Fibroblast of skin of left quadriceps (primary cell): ENCODE measurements at regions not wholly inside any gene's neighbourhood (a gene's known extent, or its start where the extent isn't known, plus 50 kb on each side); places are given as distances from the start of the nearest gene placed in this dataset.
A peak's percentile ranks its signal among the peaks of the same experiment; 100 is the strongest.

Experiments
- DNase-seq, 2 experiments: peaks; one replicate each; pipeline ENCODE4 v3.0.0-alpha.2; 2013; ENCODE audit warnings: low read depth in 2 of 2

GRCh38 chr3:194971965-194972364 is 286.3 kb downstream of the FAM43A start:
- no peak for DNase-seq

GRCh38 chr3:194972641-194973040 is 287.0 kb downstream of the FAM43A start:
- DNase-seq: no peak

- no peak for DNase-seq
Measured at GRCh38 chr3:194973366-194974000, 287.8 kb downstream of the FAM43A start.

DNA sequence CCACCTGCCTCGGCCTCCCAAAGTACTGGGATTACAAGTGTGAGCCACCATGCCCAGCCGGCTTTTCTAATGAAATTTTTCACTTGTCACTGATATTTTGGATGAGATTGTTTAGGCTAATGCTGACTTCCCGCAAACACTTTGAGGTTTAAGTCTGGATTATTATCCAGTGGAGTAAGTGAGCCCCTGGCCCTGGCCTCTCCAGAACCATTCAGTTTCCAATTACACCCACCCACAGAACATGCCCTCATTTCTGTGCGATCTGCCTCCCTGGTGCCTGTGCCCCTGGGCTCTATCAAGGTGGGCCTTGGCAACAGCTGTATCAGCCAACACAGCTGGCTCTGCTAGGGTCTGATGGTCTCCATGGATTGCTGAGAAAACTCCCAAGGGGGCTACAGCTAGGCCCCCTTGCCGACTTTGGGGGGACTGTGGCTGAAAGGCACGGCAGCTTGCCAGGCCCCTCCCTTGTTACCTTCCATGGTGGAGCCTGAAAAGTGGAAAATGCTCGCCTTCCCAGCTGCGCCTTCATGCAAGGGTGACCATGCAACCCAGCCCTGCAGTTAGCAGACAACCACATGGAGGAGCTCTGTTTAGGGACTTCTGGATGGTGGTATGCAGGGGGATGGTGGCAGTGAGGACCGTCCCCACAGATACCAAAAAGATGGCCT is 288.9 kb downstream of the FAM43A start:
- no peak for DNase-seq

GRCh38 chr3:194976049-194976451 is 290.4 kb downstream of the FAM43A start:
- no peak for DNase-seq

- no peak for DNase-seq
Measured at GRCh38 chr3:194976874-194977273, 291.2 kb downstream of the FAM43A start.

- no peak for DNase-seq
Measured at GRCh38 chr3:194977356-194977755, 291.7 kb downstream of the FAM43A start.

- DNase-seq: no peak
Measured at GRCh38 chr3:194979173-194979572, 291.8 kb downstream of the XXYLT1 start.

GRCh38 chr3:194982472-194982871 is 288.5 kb downstream of the XXYLT1 start:
- DNase-seq: no peak

GRCh38 chr3:194983121-194983520 is 287.8 kb downstream of the XXYLT1 start:
- DNase-seq: no peak

- DNase-seq: no peak
Measured at GRCh38 chr3:194983620-194984019, 287.3 kb downstream of the XXYLT1 start.

DNA sequence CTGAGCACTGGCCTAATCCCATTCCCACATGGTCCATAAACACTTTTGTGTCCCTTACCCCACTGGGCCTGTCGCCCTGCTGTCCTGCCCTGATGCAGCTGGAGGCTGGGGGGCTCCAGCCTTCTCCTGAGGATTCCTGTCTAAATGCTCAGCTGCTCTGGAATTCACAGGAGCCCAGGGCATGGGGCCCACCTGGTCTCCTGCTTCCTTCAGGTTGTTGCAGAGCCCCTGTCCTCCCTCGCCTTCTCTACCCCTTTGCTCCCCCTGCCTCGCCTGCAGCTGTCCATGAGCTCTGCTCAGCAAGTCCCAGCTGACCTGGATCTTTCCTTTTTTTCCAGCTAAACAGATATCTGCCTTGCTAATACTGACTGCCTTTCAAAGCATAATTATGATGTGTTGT is 286.9 kb downstream of the XXYLT1 start:
- no peak for DNase-seq

GRCh38 chr3:194984622-194985021 is 286.3 kb downstream of the XXYLT1 start:
- no peak for DNase-seq

- peak in 1 of 2 experiments; percentile 26 for DNase-seq
Measured at GRCh38 chr3:194985031-194985578, 285.9 kb downstream of the XXYLT1 start.

DNA sequence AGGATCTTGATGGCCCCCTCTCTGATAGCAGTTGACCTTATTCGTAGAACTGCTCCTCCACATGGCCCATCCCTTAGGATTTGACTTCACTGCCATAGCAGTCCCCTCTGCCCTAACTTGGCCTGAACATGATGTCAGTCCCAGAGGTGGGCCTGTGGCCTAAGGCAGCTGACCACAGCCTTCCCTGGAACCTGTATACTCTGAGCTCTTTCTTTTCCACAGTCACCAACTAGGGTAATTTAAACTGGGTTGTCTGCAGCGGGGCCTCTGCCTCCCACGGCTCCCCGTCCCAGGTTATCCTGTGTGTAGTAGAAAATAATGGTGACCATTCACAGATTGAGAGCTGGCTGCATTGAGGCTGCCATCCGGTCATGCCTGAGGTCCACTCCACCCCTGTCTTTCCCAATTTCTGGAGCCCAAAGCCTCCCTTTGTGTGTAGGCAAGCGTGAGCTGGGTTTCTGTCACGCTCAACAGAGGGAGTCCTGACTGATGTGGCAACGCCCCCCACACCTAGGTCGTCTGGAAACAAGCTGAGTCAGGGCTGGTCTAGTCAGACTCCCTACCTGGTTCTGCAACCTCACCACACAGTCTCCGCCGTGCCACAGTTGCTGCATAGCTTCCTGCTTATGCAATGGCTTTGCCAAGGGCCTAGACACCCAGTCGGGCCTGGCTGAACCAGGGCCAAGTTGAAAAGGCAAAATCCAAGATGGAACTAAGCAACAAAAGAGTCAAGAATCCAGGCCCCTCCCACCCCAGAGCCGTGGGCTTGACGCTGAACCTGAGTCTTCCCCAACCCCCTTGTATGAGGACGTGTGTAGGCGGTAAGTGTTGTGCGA is 284.5 kb downstream of the XXYLT1 start:
- no peak for DNase-seq

- no peak for DNase-seq
Measured at GRCh38 chr3:194987571-194988494, 283.1 kb downstream of the XXYLT1 start.

DNA sequence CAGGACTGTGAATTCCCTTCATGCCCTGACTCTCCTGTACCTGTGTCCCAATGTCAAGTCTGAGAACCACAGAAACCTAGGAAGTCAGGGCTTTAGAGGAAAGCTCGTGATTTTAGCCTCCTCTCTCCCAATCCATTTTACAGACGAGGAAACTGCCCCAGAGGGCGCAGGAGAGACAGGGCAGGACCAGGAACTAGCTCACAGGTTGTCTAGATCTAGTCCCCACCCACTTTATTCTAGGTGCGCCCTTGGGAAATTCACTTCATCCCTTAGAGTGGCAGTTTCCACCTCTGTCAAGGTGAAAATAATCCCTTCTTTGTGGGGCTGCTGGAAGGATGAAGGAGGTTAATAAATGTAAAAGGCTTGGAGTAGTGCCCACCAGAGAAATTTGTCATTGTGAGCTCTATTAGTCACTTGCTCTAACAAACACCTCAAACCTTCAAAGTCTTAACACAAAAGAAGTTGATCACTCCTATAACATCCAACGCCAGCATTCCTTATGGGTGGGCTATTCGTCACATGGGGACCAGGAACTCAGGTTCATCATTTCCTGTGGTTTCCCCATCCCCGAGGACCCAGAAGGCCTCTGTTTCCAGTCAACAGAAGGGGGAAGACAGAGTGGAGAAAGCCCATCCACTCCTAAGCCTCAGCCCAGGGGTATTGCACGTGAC is 282.3 kb downstream of the XXYLT1 start:
- no peak for DNase-seq

DNA sequence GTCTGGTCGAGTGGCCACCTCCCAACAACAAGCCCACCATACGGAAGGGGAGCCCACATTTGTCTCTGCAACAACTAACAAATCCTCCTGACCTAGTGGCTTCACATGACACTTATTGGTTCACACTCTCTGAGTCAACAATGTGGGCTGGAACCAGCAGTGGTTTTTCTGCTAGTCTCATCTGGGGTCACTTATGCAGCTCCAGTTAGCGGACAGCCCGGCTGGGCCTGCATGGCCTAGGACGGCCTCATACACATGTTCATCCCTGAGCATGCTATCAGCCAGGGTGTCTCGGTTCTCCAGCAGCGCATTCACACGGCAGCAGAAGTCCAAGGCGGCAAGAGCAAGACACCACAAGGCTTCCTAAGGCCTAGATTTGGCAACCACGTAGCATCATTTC is 281.7 kb downstream of the XXYLT1 start:
- no peak for DNase-seq

DNA sequence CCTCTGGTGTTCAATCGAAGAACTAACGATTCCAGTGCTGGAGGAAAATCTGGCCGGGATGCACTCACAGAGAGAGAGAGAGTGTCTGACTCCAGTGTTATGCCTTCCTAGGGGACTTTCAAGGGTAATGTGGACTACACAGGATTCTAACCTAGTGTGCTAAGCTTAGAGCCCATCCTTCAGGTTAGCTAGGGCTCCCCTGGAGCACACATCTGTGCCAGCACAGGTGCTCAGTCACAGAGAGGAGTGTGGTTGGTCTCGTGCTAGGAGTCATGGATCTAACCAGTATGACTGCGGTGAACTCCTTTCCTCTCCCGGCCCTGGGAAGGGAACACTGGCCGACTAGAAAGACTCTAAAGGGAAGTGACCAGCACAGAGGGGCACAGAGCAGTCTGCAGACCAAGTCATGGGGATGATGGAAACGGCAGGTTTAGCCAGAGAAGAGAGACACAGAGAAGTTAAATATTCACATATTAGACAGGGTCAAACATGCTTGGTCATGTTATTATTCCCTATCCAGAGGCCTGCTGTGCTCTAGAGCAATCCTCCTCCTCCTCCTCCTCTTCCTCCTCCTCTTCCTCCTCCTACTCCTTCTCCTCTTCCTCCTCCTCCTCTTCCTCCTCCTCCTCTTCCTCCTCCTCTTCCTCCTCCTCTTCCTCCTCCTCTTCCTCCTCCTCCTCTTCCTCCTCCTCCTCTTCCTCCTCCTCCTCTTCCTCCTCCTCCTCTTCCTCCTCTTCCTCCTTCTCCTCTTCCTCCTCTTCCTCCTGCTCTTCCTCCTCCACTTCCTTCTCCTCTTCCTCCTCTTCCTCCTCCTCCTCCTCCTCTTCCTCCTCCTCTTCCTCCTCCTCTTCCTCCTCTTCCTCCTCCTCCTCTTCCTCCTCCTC is 280.3 kb downstream of the XXYLT1 start:
- DNase-seq: no peak

DNA sequence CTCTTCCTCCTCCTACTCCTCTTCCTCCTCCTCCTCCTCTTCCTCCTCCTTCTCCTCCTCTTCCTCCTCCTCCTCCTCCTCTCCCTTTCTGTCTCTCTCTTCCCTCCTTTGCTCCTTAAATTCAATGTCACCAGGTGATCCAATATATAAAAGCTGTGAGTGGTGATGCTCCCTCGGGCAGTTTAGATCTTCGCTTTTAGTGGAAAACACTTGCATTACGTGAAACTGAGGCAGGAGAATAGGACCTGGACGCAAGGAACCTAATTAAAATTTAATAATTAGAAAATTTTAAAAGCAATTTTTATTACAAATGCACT is 279.7 kb downstream of the XXYLT1 start:
- no peak for DNase-seq
